ENCODE measurements at regions not wholly inside any gene's neighbourhood (a gene's known extent, or its start where the extent isn't known, plus 50 kb on each side); places are given as distances from the start of the nearest gene placed in this dataset.

GRCh38 chr4:12961713-12962112, 522.4 kb downstream of the RAB28 start:
- no peak overlapping the region for H3K4me3 ChIP-seq
- Mint-ChIP-seq H3K9me3 (no peaks in the 10 kb centered on the region), H3K27ac (no peak overlapping the region), H3K4me1 (peaks cover 14% of the 10 kb centered on the region), H3K36me3 (ENCODE audit: low read depth) (no peaks in the 10 kb centered on the region), H3K4me3 (no peak overlapping the region), H3K27me3 (ENCODE audit: insufficient read depth, low read depth, poor library complexity) (no peaks in the 10 kb centered on the region)
- DNase-seq (ENCODE audit: low spot score) (no peak), ATAC-seq (no peak)
- no peaks in the 10 kb centered on the region for H3K79me2 ChIP-seq (replicated peaks; ENCODE audit: insufficient read depth)
- no peaks in the 10 kb centered on the region for H3F3A ChIP-seq (replicated peaks; ENCODE audit: low read depth)
- H2AFZ ChIP-seq: no peak overlapping the region
- no peak for TF ChIP-seq REST (IDR thresholded peaks at IDR 0.05; ENCODE audit: unreplicated experiment)
- no peak for TF ChIP-seq ETS1 (IDR thresholded peaks at IDR 0.05)
- TF ChIP-seq POLR2AphosphoS5 (IDR thresholded peaks at IDR 0.05; ENCODE audit: low read depth): no peak
- TF ChIP-seq EZH2phosphoT487 (IDR thresholded peaks at IDR 0.05; ENCODE audit: unreplicated experiment): no peak
- no peak for TF ChIP-seq CTCF (conservative IDR thresholded peaks at IDR 0.05; ENCODE audit: low read depth in 2 of 2)
- TF ChIP-seq STAT1 (IDR thresholded peaks at IDR 0.05; ENCODE audit: unreplicated experiment): no peak
- TF ChIP-seq ZNF114 (CRISPR knock-in tag; IDR thresholded peaks at IDR 0.05): no peak
- TF ChIP-seq EZH2 (IDR thresholded peaks at IDR 0.05; ENCODE audit: low read depth, unreplicated experiment): no peak
- no peak for TF ChIP-seq JUNB (IDR thresholded peaks at IDR 0.05; ENCODE audit: unreplicated experiment)
- no peak for TF ChIP-seq CREB1 (CRISPR knock-in tag; IDR thresholded peaks at IDR 0.05; ENCODE audit: low read depth)
- no peak for TF ChIP-seq ZNF331 (CRISPR knock-in tag; IDR thresholded peaks at IDR 0.05; ENCODE audit: low read depth)
- no peak for TF ChIP-seq ZNF462 (CRISPR knock-in tag; IDR thresholded peaks at IDR 0.05)
- no peak for TF ChIP-seq NANOG (IDR thresholded peaks at IDR 0.05; ENCODE audit: borderline replicate concordance)
- H3K9me2 ChIP-seq (ENCODE audit: insufficient read depth): no peaks in the 10 kb centered on the region
- no peaks in the 10 kb centered on the region for H3K27me3 ChIP-seq (ENCODE audit: insufficient read depth)
- H3K27ac ChIP-seq (ENCODE audit: low read depth): no peak overlapping the region
- no peaks in the 10 kb centered on the region for H3K36me3 ChIP-seq (ENCODE audit: insufficient read depth)
- no peak overlapping the region for H3K4me2 ChIP-seq
- H3K4me1 ChIP-seq (ENCODE audit: insufficient read depth): peaks cover 4% of the 10 kb centered on the region; the same call in 1 of the 2 replicates
- H4K20me1 ChIP-seq (replicated peaks; ENCODE audit: insufficient read depth): no peaks in the 10 kb centered on the region
